Gastroesophageal sphincter (tissue), 4 donors: ENCODE measurements at regions not wholly inside any gene's neighbourhood (a gene's known extent, or its start where the extent isn't known, plus 50 kb on each side); places are given as distances from the start of the nearest gene placed in this dataset.

Experiments used
- ATAC-seq: fragments of 150-250 bp; one replicate; pipeline ENCODE4 v1.9.1; 2016; ENCODE audit warnings: mild to moderate bottlenecking, moderate library complexity
- H3K27ac ChIP-seq, 4 donors: fragments of 200-600 bp; sonication (generic) in 3 of 4; 1 replicate in 3 of 4; 2 replicates in 1 of 4; pipeline ENCODE4 v1.5.1; 2016 to 2019
- H3K27me3 ChIP-seq: fragments of 200-600 bp; sonication (generic); one replicate; pipeline ENCODE4 v1.5.1; 2019
- H3K36me3 ChIP-seq, 2 donors: fragments of 200-600 bp; sonication (generic); one replicate each; pipeline ENCODE4 v1.5.1; 2019; ENCODE audit warnings: control low read depth in 1 of 2
- H3K4me1 ChIP-seq, 3 donors: fragments of 200-600 bp; sonication (generic); 1 replicate in 2 of 3; 2 replicates in 1 of 3; pipeline ENCODE4 v1.5.1; 2016 to 2019; ENCODE audit warnings: control low read depth in 2 of 3
- H3K4me3 ChIP-seq, 2 donors: fragments of 200-600 bp; sonication (generic); one replicate each; pipeline ENCODE4 v1.5.1; 2019; ENCODE audit warnings: mild to moderate bottlenecking in 1 of 2, moderate library complexity in 1 of 2
- H3K9me3 ChIP-seq, 3 donors: fragments of 200-600 bp; sonication (generic); one replicate each; pipeline ENCODE4 v1.5.1; 2017 to 2019; ENCODE audit warnings: control low read depth in 2 of 3
- CTCF ChIP-seq, 4 experiments: fragments of 200-600 bp in 2 of 4; fragments of 450-650 bp in 2 of 4; sonication (generic) in 1 of 4; IDR thresholded peaks; one replicate each; pipeline ENCODE4 v1.5.1; 2017 to 2019; ENCODE audit warnings: antibody characterized with exemption in 4 of 4, mild to moderate bottlenecking in 2 of 4, moderate library complexity in 2 of 4
- EP300 ChIP-seq: sonication (generic); formaldehyde crosslinking; IDR thresholded peaks from one replicate; pipeline ENCODE4 v1.6.1; 2017; ENCODE audit warnings: antibody characterized with exemption, mild to moderate bottlenecking
- POLR2A ChIP-seq, 2 donors: fragments of 450-650 bp; IDR thresholded peaks; one replicate each; pipeline ENCODE4 v1.6.1; 2017; ENCODE audit warnings: antibody characterized with exemption in 2 of 2, mild to moderate bottlenecking in 2 of 2, moderate library complexity in 1 of 2
- POLR2AphosphoS5 ChIP-seq: sonication (generic); formaldehyde crosslinking; IDR thresholded peaks from one replicate; pipeline ENCODE4 v1.6.1; 2017; ENCODE audit warnings: antibody characterized with exemption
- WGBS, 2 donors: methylation state at CpG; one replicate each; pipeline ENCODE4 v1.1.5; 2018; ENCODE audit warnings: low coverage in 1 of 2; 5-methylcytosine and 5-hydroxymethylcytosine counted together

GRCh38 chr12:114868995-114869834 lies 185.2 kb upstream of the TBX3 start:
- WGBS, 2 donors = 20 to 61% methylated on average over 11 to 14 of the region's 14 CpGs
- no peak for ATAC-seq

GRCh38 chr12:114866331-114866730 lies 182.4 kb upstream of the TBX3 start:
- Histone ChIP-seq H3K27ac (no peak overlapping the region), H3K27me3 (peaks cover 10% of the 10 kb centered on the region), H3K36me3 (no peaks in the 10 kb centered on the region), H3K4me3 (no peak overlapping the region), H3K4me1 (no peaks in the 10 kb centered on the region), H3K9me3 (no peaks in the 10 kb centered on the region)
- no peak for ATAC-seq
- TF ChIP-seq POLR2AphosphoS5 (no peak), CTCF (IDR thresholded peaks at IDR 0.05) (no peak), EP300 (no peak), POLR2A (IDR thresholded peaks at IDR 0.05) (no peak)
- WGBS, 2 donors = 94 to 96% methylated on average over 4 of the region's 4 CpGs

More at GRCh38 chr12:114868995-114869834, 185.2 kb upstream of the TBX3 start:
- TF ChIP-seq POLR2AphosphoS5 (no peak), CTCF (IDR thresholded peaks at IDR 0.05) (no peak), EP300 (no peak), POLR2A (IDR thresholded peaks at IDR 0.05) (no peak)
- Histone ChIP-seq H3K9me3 (no peaks in the 10 kb centered on the region), H3K4me1 (no peaks in the 10 kb centered on the region), H3K27me3 (peaks cover 10% of the 10 kb centered on the region), H3K4me3 (no peak overlapping the region), H3K27ac (no peak overlapping the region), H3K36me3 (no peaks in the 10 kb centered on the region)

GRCh38 chr12:114864837-114865551 lies 181.0 kb upstream of the TBX3 start:
- ATAC-seq = no peak
- no peak overlapping the region for H3K4me3 ChIP-seq
- no peaks in the 10 kb centered on the region for H3K36me3 ChIP-seq
- H3K27ac ChIP-seq = no peak overlapping the region
- no peaks in the 10 kb centered on the region for H3K4me1 ChIP-seq
- WGBS, 2 donors = 13 to 18% methylated on average over 10 to 12 of the region's 12 CpGs
- TF ChIP-seq POLR2A (IDR thresholded peaks at IDR 0.05) = no peak
- TF ChIP-seq EP300 = no peak
- TF ChIP-seq POLR2AphosphoS5 = no peak
- no peak for TF ChIP-seq CTCF (IDR thresholded peaks at IDR 0.05)
- peaks cover 0 to 13% (median 0%) of the 10 kb centered on the region in 3 donors for H3K9me3 ChIP-seq
- H3K27me3 ChIP-seq = peaks cover 14% of the 10 kb centered on the region

- 80 to 84% methylated on average over 1 to 8 of the region's 12 CpGs for WGBS, 2 donors
- no peak for ATAC-seq
- TF ChIP-seq CTCF (IDR thresholded peaks at IDR 0.05) (no peak), POLR2AphosphoS5 (no peak), POLR2A (IDR thresholded peaks at IDR 0.05) (no peak), EP300 (no peak)
- H3K27me3 ChIP-seq = peaks cover 11% of the 10 kb centered on the region
- no peaks in the 10 kb centered on the region for H3K4me1 ChIP-seq
- H3K4me3 ChIP-seq = no peak overlapping the region
- H3K27ac ChIP-seq = no peak overlapping the region
- H3K36me3 ChIP-seq = no peaks in the 10 kb centered on the region
- H3K9me3 ChIP-seq = peaks cover 0 to 13% (median 0%) of the 10 kb centered on the region in 3 donors
These were observed 179.9 kb upstream of the TBX3 start for GRCh38 chr12:114863911-114864310.
